ENCODE measurements at regions not wholly inside any gene's neighbourhood (a gene's known extent, or its start where the extent isn't known, plus 50 kb on each side); places are given as distances from the start of the nearest gene placed in this dataset.
A peak's percentile ranks its signal among the peaks of the same experiment; 100 is the strongest.
"Not testable (repeated sequence)": the region's sequence is repeated elsewhere in the genome, so short reads cannot be mapped to it uniquely, and the experiment has no call there.

- H3K79me2 ChIP-seq (ENCODE audit: control insufficient read depth, insufficient read depth, low read length); H3K27ac ChIP-seq (ENCODE audit: control insufficient read depth, insufficient read depth, low read length); H3K9me3 ChIP-seq (ENCODE audit: control insufficient read depth, low read depth, low read length); FAIRE-seq; H2AFZ ChIP-seq (ENCODE audit: control insufficient read depth, low read length); DNase-seq (ENCODE audit: low read depth, low spot score); H3K4me3 ChIP-seq (ENCODE audit: control insufficient read depth in 2 of 3, extremely low read depth in 1 of 3, insufficient read depth in 2 of 3, low read depth in 1 of 3, low read length in 3 of 3); H3K4me1 ChIP-seq (ENCODE audit: control insufficient read depth, extremely low read depth, insufficient read depth, low read length); H3K27me3 ChIP-seq (ENCODE audit: control insufficient read depth, extremely low read depth, insufficient read depth, low read length); H4K20me1 ChIP-seq (ENCODE audit: control insufficient read depth, extremely low read depth, insufficient read depth, low read length); dilution Hi-C loops (cut with MboI; ENCODE audit: extremely low pct_ligation_motif_present, low sequenced_read_pairs); H3K9me1 ChIP-seq (ENCODE audit: control insufficient read depth, extremely low read depth, insufficient read depth, low read length); H3K9ac ChIP-seq (ENCODE audit: control insufficient read depth, extremely low read depth, insufficient read depth, low read length); H3K36me3 ChIP-seq (ENCODE audit: control insufficient read depth in 2 of 2, extremely low read depth in 1 of 2, insufficient read depth in 2 of 2, low read length in 2 of 2); H3K4me2 ChIP-seq (ENCODE audit: control insufficient read depth, extremely low read depth, insufficient read depth, low read depth, low read length): not testable (repeated sequence)
These were observed 111.5 kb upstream of the BDP1 start for GRCh38 chr5:71343994-71344393.

DNA sequence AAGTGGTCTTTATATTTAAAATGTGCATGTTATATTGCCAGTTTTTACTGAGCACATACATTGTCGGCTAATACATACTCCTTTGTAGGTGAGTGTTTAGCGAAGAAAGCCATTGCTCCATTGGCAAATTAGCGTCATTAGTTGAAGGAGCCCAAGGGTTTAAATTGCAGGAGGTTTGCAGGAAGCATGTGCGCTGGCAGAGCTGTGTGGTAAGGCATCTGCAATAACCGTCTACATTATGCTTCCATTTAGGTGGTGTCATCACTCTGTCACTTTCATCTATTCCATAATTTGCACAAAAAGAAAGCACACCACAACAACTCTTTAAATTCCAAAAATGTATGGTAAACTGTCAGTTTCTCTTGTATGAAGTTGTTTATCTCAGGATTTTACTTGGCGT lies 82.8 kb upstream of the BDP1 start:
- H3K36me3 ChIP-seq (ENCODE audit: control insufficient read depth in 2 of 2, extremely low read depth in 1 of 2, insufficient read depth in 2 of 2, low read length in 2 of 2); dilution Hi-C loops (cut with MboI; ENCODE audit: extremely low pct_ligation_motif_present, low sequenced_read_pairs); H2AFZ ChIP-seq (ENCODE audit: control insufficient read depth, low read length); H4K20me1 ChIP-seq (ENCODE audit: control insufficient read depth, extremely low read depth, insufficient read depth, low read length); H3K27ac ChIP-seq (ENCODE audit: control insufficient read depth, insufficient read depth, low read length); H3K4me1 ChIP-seq (ENCODE audit: control insufficient read depth, extremely low read depth, insufficient read depth, low read length); H3K27me3 ChIP-seq (ENCODE audit: control insufficient read depth, extremely low read depth, insufficient read depth, low read length); H3K9ac ChIP-seq (ENCODE audit: control insufficient read depth, extremely low read depth, insufficient read depth, low read length); H3K9me3 ChIP-seq (ENCODE audit: control insufficient read depth, low read depth, low read length); DNase-seq (ENCODE audit: low read depth, low spot score); H3K4me3 ChIP-seq (ENCODE audit: control insufficient read depth in 2 of 3, extremely low read depth in 1 of 3, insufficient read depth in 2 of 3, low read depth in 1 of 3, low read length in 3 of 3); H3K4me2 ChIP-seq (ENCODE audit: control insufficient read depth, extremely low read depth, insufficient read depth, low read depth, low read length); FAIRE-seq; H3K79me2 ChIP-seq (ENCODE audit: control insufficient read depth, insufficient read depth, low read length); H3K9me1 ChIP-seq (ENCODE audit: control insufficient read depth, extremely low read depth, insufficient read depth, low read length): not testable (repeated sequence)

- H2AFZ ChIP-seq (ENCODE audit: control insufficient read depth, low read length); H3K27me3 ChIP-seq (ENCODE audit: control insufficient read depth, extremely low read depth, insufficient read depth, low read length); H3K36me3 ChIP-seq (ENCODE audit: control insufficient read depth in 2 of 2, extremely low read depth in 1 of 2, insufficient read depth in 2 of 2, low read length in 2 of 2); H3K9me3 ChIP-seq (ENCODE audit: control insufficient read depth, low read depth, low read length); H3K4me1 ChIP-seq (ENCODE audit: control insufficient read depth, extremely low read depth, insufficient read depth, low read length); H3K9me1 ChIP-seq (ENCODE audit: control insufficient read depth, extremely low read depth, insufficient read depth, low read length); H3K79me2 ChIP-seq (ENCODE audit: control insufficient read depth, insufficient read depth, low read length); H3K4me3 ChIP-seq (ENCODE audit: control insufficient read depth in 2 of 3, extremely low read depth in 1 of 3, insufficient read depth in 2 of 3, low read depth in 1 of 3, low read length in 3 of 3); dilution Hi-C loops (cut with MboI; ENCODE audit: extremely low pct_ligation_motif_present, low sequenced_read_pairs); H3K27ac ChIP-seq (ENCODE audit: control insufficient read depth, insufficient read depth, low read length); H3K4me2 ChIP-seq (ENCODE audit: control insufficient read depth, extremely low read depth, insufficient read depth, low read depth, low read length); H4K20me1 ChIP-seq (ENCODE audit: control insufficient read depth, extremely low read depth, insufficient read depth, low read length); DNase-seq (ENCODE audit: low read depth, low spot score); H3K9ac ChIP-seq (ENCODE audit: control insufficient read depth, extremely low read depth, insufficient read depth, low read length): not testable (repeated sequence)
- peak; percentile 84 for FAIRE-seq
These were observed 82.3 kb upstream of the BDP1 start for GRCh38 chr5:71373054-71373734.

GRCh38 chr5:71384204-71384603 lies 71.2 kb upstream of the BDP1 start:
- H3K79me2 ChIP-seq (ENCODE audit: control insufficient read depth, insufficient read depth, low read length); H3K4me1 ChIP-seq (ENCODE audit: control insufficient read depth, extremely low read depth, insufficient read depth, low read length); H3K9me1 ChIP-seq (ENCODE audit: control insufficient read depth, extremely low read depth, insufficient read depth, low read length); H3K27me3 ChIP-seq (ENCODE audit: control insufficient read depth, extremely low read depth, insufficient read depth, low read length); dilution Hi-C loops (cut with MboI; ENCODE audit: extremely low pct_ligation_motif_present, low sequenced_read_pairs); H3K4me2 ChIP-seq (ENCODE audit: control insufficient read depth, extremely low read depth, insufficient read depth, low read depth, low read length); H3K36me3 ChIP-seq (ENCODE audit: control insufficient read depth in 2 of 2, extremely low read depth in 1 of 2, insufficient read depth in 2 of 2, low read length in 2 of 2); H3K9me3 ChIP-seq (ENCODE audit: control insufficient read depth, low read depth, low read length); DNase-seq (ENCODE audit: low read depth, low spot score); H3K27ac ChIP-seq (ENCODE audit: control insufficient read depth, insufficient read depth, low read length); FAIRE-seq; H3K4me3 ChIP-seq (ENCODE audit: control insufficient read depth in 2 of 3, extremely low read depth in 1 of 3, insufficient read depth in 2 of 3, low read depth in 1 of 3, low read length in 3 of 3); H3K9ac ChIP-seq (ENCODE audit: control insufficient read depth, extremely low read depth, insufficient read depth, low read length); H2AFZ ChIP-seq (ENCODE audit: control insufficient read depth, low read length); H4K20me1 ChIP-seq (ENCODE audit: control insufficient read depth, extremely low read depth, insufficient read depth, low read length): not testable (repeated sequence)
